ENCODE measurements at regions not wholly inside any gene's neighbourhood (a gene's known extent, or its start where the extent isn't known, plus 50 kb on each side); places are given as distances from the start of the nearest gene placed in this dataset.

- TF ChIP-seq POLR2A (IDR thresholded peaks at IDR 0.05): no peak
- no peak for TF ChIP-seq CTCF (IDR thresholded peaks at IDR 0.05)
Measured at GRCh38 chr10:129231821-129232220, 235.2 kb upstream of the MGMT start.
